ENCODE measurements at regions not wholly inside any gene's neighbourhood (a gene's known extent, or its start where the extent isn't known, plus 50 kb on each side); places are given as distances from the start of the nearest gene placed in this dataset.

- no peak overlapping the region for H3K4me3 ChIP-seq (ENCODE audit: control insufficient read depth, low read depth, low read length)
- peak; percentile 42 for DNase-seq (ENCODE audit: low read depth)
- peak; percentile 30 for TF ChIP-seq CTCF (conservative IDR thresholded peaks at IDR 0.05; ENCODE audit: control insufficient read depth, insufficient read depth, low read depth, low read length)
Measured at GRCh38 chr1:163820766-163821165, 499.0 kb downstream of the NUF2 start.

- H3K4me3 ChIP-seq (ENCODE audit: control insufficient read depth, low read depth, low read length): no peak overlapping the region
- no peak for TF ChIP-seq CTCF (conservative IDR thresholded peaks at IDR 0.05; ENCODE audit: control insufficient read depth, insufficient read depth, low read depth, low read length)
- no peak for DNase-seq (ENCODE audit: low read depth)
Measured at GRCh38 chr1:163821679-163822078, 499.9 kb downstream of the NUF2 start.

- no peak for DNase-seq (ENCODE audit: low read depth)
- H3K4me3 ChIP-seq (ENCODE audit: control insufficient read depth, low read depth, low read length): no peak overlapping the region
- TF ChIP-seq CTCF (conservative IDR thresholded peaks at IDR 0.05; ENCODE audit: control insufficient read depth, insufficient read depth, low read depth, low read length): no peak
Measured at GRCh38 chr1:163823017-163823416, 501.3 kb downstream of the NUF2 start.

- DNase-seq (ENCODE audit: low read depth): peak; percentile 98
- H3K4me3 ChIP-seq (ENCODE audit: control insufficient read depth, low read depth, low read length): no peak overlapping the region
- no peak for TF ChIP-seq CTCF (conservative IDR thresholded peaks at IDR 0.05; ENCODE audit: control insufficient read depth, insufficient read depth, low read depth, low read length)
Measured at GRCh38 chr1:163824006-163824405, 502.3 kb downstream of the NUF2 start.

- H3K4me3 ChIP-seq (ENCODE audit: control insufficient read depth, low read depth, low read length): no peak overlapping the region
- no peak for TF ChIP-seq CTCF (conservative IDR thresholded peaks at IDR 0.05; ENCODE audit: control insufficient read depth, insufficient read depth, low read depth, low read length)
- no peak for DNase-seq (ENCODE audit: low read depth)
Measured at GRCh38 chr1:163824490-163824889, 502.7 kb downstream of the NUF2 start.

- DNase-seq (ENCODE audit: low read depth): no peak
- no peak overlapping the region for H3K4me3 ChIP-seq (ENCODE audit: control insufficient read depth, low read depth, low read length)
- TF ChIP-seq CTCF (conservative IDR thresholded peaks at IDR 0.05; ENCODE audit: control insufficient read depth, insufficient read depth, low read depth, low read length): no peak
Measured at GRCh38 chr1:163826500-163826899, 504.7 kb downstream of the NUF2 start.

GRCh38 chr1:163834778-163835177 lies 513.0 kb downstream of the NUF2 start:
- H3K4me3 ChIP-seq (ENCODE audit: control insufficient read depth, low read depth, low read length): no peak overlapping the region
- no peak for DNase-seq (ENCODE audit: low read depth)
- TF ChIP-seq CTCF (conservative IDR thresholded peaks at IDR 0.05; ENCODE audit: control insufficient read depth, insufficient read depth, low read depth, low read length): no peak

All from fibroblast of mammary gland (primary cell).